ENCODE measurements at regions not wholly inside any gene's neighbourhood (a gene's known extent, or its start where the extent isn't known, plus 50 kb on each side); places are given as distances from the start of the nearest gene placed in this dataset.

- no peak for TF ChIP-seq EZH2 (IDR thresholded peaks at IDR 0.05)
- TF ChIP-seq CTCF (IDR thresholded peaks at IDR 0.05 in 2 of 3, conservative IDR thresholded peaks at IDR 0.05 in 1 of 3; ENCODE audit: borderline replicate concordance in 1 of 3, insufficient read depth in 1 of 3, low read depth in 2 of 3, low read length in 2 of 3): no peak
- TF ChIP-seq YY1 (IDR thresholded peaks at IDR 0.05; ENCODE audit: extremely low read depth, insufficient replicate concordance, low read depth, low read length): no peak
- TF ChIP-seq REST (IDR thresholded peaks at IDR 0.05; ENCODE audit: low read depth): no peak
- no peak for TF ChIP-seq POLR2A (IDR thresholded peaks at IDR 0.05; ENCODE audit: borderline replicate concordance, extremely low read depth, insufficient read depth, insufficient read length)
- no peak for TF ChIP-seq EGR1 (IDR thresholded peaks at IDR 0.05; ENCODE audit: low read depth)
- TF ChIP-seq SP1 (IDR thresholded peaks at IDR 0.05; ENCODE audit: low read depth): peak; percentile 80
These were observed 1510.9 kb downstream of the KCNT2 start for GRCh38 chr1:195097316-195097715.

Measured in HCT116 (cell line).